SU-DHL-6 (cell line): ENCODE measurements at regions not wholly inside any gene's neighbourhood (a gene's known extent, or its start where the extent isn't known, plus 50 kb on each side); places are given as distances from the start of the nearest gene placed in this dataset.

Experiments used
- CTCF ChIP-seq: fragments of 200-600 bp; sonication (generic); IDR thresholded peaks from one replicate; pipeline ENCODE4 v1.5.1; 2017; ENCODE audit warnings: antibody characterized with exemption, mild to moderate bottlenecking, low read length, moderate library complexity; ENCODE audit not compliant: insufficient read depth, poor library complexity, severe bottlenecking
- EZH2phosphoT487 ChIP-seq: fragments of 200-600 bp; sonication (generic), shearing (Covaris generic); conservative IDR thresholded peaks from 2 replicates; pipeline ENCODE4 v1.6.1; 2018; ENCODE audit warnings: mild to moderate bottlenecking, antibody characterized with exemption, low read length, moderate library complexity, mixed read lengths

DNA sequence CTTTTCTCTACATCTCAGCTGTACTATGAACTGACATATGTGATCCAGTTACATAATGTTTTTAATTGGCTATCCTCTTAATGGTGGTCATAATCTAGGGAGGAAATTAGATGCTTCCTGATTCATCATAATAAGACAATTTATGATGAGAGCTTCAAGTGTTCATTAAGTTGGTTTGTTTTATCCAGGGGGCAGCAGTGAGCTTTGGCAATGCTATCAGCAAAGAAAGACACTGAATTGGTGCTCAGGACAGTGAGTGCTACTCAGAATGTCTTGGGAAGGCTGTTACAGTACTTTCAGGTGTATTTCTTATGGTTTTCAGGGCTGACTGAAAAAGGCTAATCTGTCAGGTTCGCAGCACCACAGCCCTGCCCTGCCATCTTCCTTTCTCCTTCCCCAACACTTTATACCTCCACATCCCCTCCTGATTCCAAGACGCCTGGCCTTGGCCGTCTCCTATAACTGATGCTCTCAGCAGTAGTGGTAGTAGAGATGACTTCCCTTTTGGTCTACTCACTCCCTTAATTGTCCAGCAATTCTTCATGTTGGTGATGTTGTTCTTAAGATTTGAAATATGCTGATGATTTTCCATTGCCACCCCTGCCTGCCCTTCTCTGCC lies 67.0 kb upstream of the TNFAIP3 start:
- TF ChIP-seq CTCF (peak; percentile 72), EZH2phosphoT487 (no peak)
